Transverse colon (tissue), 4 donors: ENCODE measurements at regions not wholly inside any gene's neighbourhood (a gene's known extent, or its start where the extent isn't known, plus 50 kb on each side); places are given as distances from the start of the nearest gene placed in this dataset.

Source experiments
- DNase-seq: peaks from one replicate; pipeline ENCODE4 v3.0.0-alpha.2; 2019
- H3K27ac ChIP-seq, 4 donors: fragments of 200-600 bp; sonication (generic); 2 replicates each; pipeline ENCODE4 v1.5.1; 2016 to 2018; ENCODE audit warnings: inconsistent platforms in 4 of 4
- H3K27me3 ChIP-seq: fragments of 200-600 bp; sonication (generic); 2 replicates; pipeline ENCODE4 v1.5.1; 2017; ENCODE audit warnings: inconsistent platforms
- H3K36me3 ChIP-seq, 4 donors: fragments of 200-600 bp; sonication (generic); 2 replicates each; pipeline ENCODE4 v1.5.1; 2017 to 2019; ENCODE audit warnings: inconsistent platforms in 4 of 4
- H3K4me1 ChIP-seq, 4 donors: fragments of 200-600 bp; sonication (generic); 2 replicates each; pipeline ENCODE4 v1.5.1; 2017 to 2020; ENCODE audit warnings: inconsistent platforms in 4 of 4
- H3K4me3 ChIP-seq, 4 donors: fragments of 200-600 bp; sonication (generic); 1 replicate in 1 of 4; 2 replicates in 3 of 4; pipeline versions ENCODE4 v1.5.1 to v1.6.1; 2017 to 2019; ENCODE audit warnings: inconsistent platforms in 4 of 4
- H3K9me3 ChIP-seq, 2 donors: fragments of 200-600 bp; sonication (generic); 2 replicates each; pipeline ENCODE4 v1.5.1; 2017 to 2019; ENCODE audit warnings: inconsistent platforms in 2 of 2
- CTCF ChIP-seq, 5 experiments: fragments of 200-600 bp in 3 of 5; fragments of 450-650 bp in 2 of 5; sonication (generic) in 3 of 5; IDR thresholded peaks; 1 replicate in 2 of 5; 2 replicates in 3 of 5; pipeline ENCODE4 v1.5.1; 2016 to 2017; ENCODE audit warnings: antibody characterized with exemption in 5 of 5, inconsistent platforms in 3 of 5, mild to moderate bottlenecking in 2 of 5, moderate library complexity in 1 of 5
- EP300 ChIP-seq: sonication (generic); formaldehyde crosslinking; IDR thresholded peaks from one replicate; pipeline ENCODE4 v1.6.1; 2017; ENCODE audit warnings: antibody characterized with exemption, low read depth
- POLR2A ChIP-seq: fragments of 450-650 bp; IDR thresholded peaks from one replicate; pipeline ENCODE4 v1.6.1; 2016; ENCODE audit warnings: antibody characterized with exemption, mild to moderate bottlenecking, moderate library complexity
- POLR2AphosphoS5 ChIP-seq, 3 donors: sonication (generic); formaldehyde crosslinking; IDR thresholded peaks; one replicate each; pipeline ENCODE4 v1.6.1; 2016; ENCODE audit warnings: antibody characterized with exemption in 3 of 3
- WGBS, 2 donors: methylation state at CpG; one replicate each; pipeline ENCODE4 v1.1.5; 2018; ENCODE audit warnings: low coverage in 1 of 2; 5-methylcytosine and 5-hydroxymethylcytosine counted together
- in situ Hi-C, 4 donors: fragments of 200-750 bp; cut with MboI; loops; one replicate each; pipeline versions ENCODE4 v1.15.0 to v1.15.1; 2017; ENCODE audit warnings: low sequenced_read_pairs in 3 of 4, low pct_ligation_motif_present in 1 of 4, low pct_unique_long_range_greater_than_20kb in 1 of 4
- intact Hi-C: fragments of 100-400 bp; cut with DNase I; formaldehyde crosslinking; loops from one replicate; pipeline ENCODE4 v1.15.1; 2023; ENCODE audit warnings: low total_unique reads

- Histone ChIP-seq H3K4me3 (no peak overlapping the region), H3K9me3 (no peaks in the 10 kb centered on the region), H3K36me3 (peaks cover 0 to 29% (median 12%) of the 10 kb centered on the region in 4 donors), H3K4me1 (no peaks in the 10 kb centered on the region), H3K27me3 (no peaks in the 10 kb centered on the region), H3K27ac (no peak overlapping the region)
- in situ Hi-C loops: loop anchor here in 1 of 4 donors (25.0 kb wide), 1 partner anchor 105 kb away; no protein-coding TSS in a partner anchor
- intact Hi-C loops: no loop called here
- WGBS, 2 donors: 97% methylated on average over 3 of the region's 3 CpGs; no CpG with 5 or more reads in 1 of the 2 donors
- TF ChIP-seq POLR2AphosphoS5 (IDR thresholded peaks at IDR 0.05) (no peak), CTCF (IDR thresholded peaks at IDR 0.05) (no peak), POLR2A (no peak), EP300 (no peak)
- DNase-seq: no peak
These were observed 80.5 kb downstream of the BLTP1 start for GRCh38 chr4:122232633-122233032.

- H3K36me3 ChIP-seq: peaks cover 0 to 34% (median 15%) of the 10 kb centered on the region in 4 donors
- DNase-seq: no peak
- TF ChIP-seq EP300 (no peak), POLR2A (no peak), POLR2AphosphoS5 (IDR thresholded peaks at IDR 0.05) (no peak), CTCF (IDR thresholded peaks at IDR 0.05) (no peak)
- H3K4me3 ChIP-seq: no peak overlapping the region
- no peaks in the 10 kb centered on the region for H3K9me3 ChIP-seq
- H3K27ac ChIP-seq: no peak overlapping the region
- intact Hi-C loops: no loop called here
- 87 to 90% methylated on average over 3 of the region's 3 CpGs for WGBS, 2 donors
- H3K27me3 ChIP-seq: no peaks in the 10 kb centered on the region
- in situ Hi-C loops: loop anchor here in 1 of 4 donors (25.0 kb wide), 1 partner anchor 103 kb away; no protein-coding TSS in a partner anchor
- no peaks in the 10 kb centered on the region for H3K4me1 ChIP-seq
These were observed 82.6 kb downstream of the BLTP1 start for GRCh38 chr4:122234686-122235085.

GRCh38 chr4:122243785-122244184, 91.7 kb downstream of the BLTP1 start:
- H3K4me3 ChIP-seq: no peak overlapping the region
- in situ Hi-C loops (loop anchor here in 1 of 4 donors (25.0 kb wide), 1 partner anchor 94 kb away; no protein-coding TSS in a partner anchor), intact Hi-C loops (no loop called here)
- no peaks in the 10 kb centered on the region for H3K4me1 ChIP-seq
- H3K36me3 ChIP-seq: peaks cover 0 to 66% (median 23%) of the 10 kb centered on the region in 4 donors
- TF ChIP-seq CTCF (IDR thresholded peaks at IDR 0.05): no peak
- TF ChIP-seq EP300: no peak
- no peak for DNase-seq
- 87 to 96% methylated on average over 4 of the region's 4 CpGs for WGBS, 2 donors
- no peak overlapping the region for H3K27ac ChIP-seq
- H3K27me3 ChIP-seq: no peaks in the 10 kb centered on the region
- no peaks in the 10 kb centered on the region for H3K9me3 ChIP-seq

GRCh38 chr4:122244764-122245163, 92.6 kb downstream of the BLTP1 start:
- Histone ChIP-seq H3K36me3 (peaks cover 0 to 64% (median 20%) of the 10 kb centered on the region in 4 donors), H3K4me1 (no peaks in the 10 kb centered on the region), H3K27ac (no peak overlapping the region), H3K4me3 (no peak overlapping the region), H3K27me3 (no peaks in the 10 kb centered on the region), H3K9me3 (no peaks in the 10 kb centered on the region)
- no peak for TF ChIP-seq CTCF (IDR thresholded peaks at IDR 0.05)
- no peak for TF ChIP-seq POLR2AphosphoS5 (IDR thresholded peaks at IDR 0.05)
- no peak for TF ChIP-seq POLR2A
- no peak for TF ChIP-seq EP300
- 67 to 84% methylated on average over 3 of the region's 3 CpGs for WGBS, 2 donors
- intact Hi-C loops (no loop called here), in situ Hi-C loops (loop anchor here in 1 of 4 donors (25.0 kb wide), 1 partner anchor 93 kb away; no protein-coding TSS in a partner anchor)
- DNase-seq: no peak
